GM19025 (cell line): ENCODE measurements at regions not wholly inside any gene's neighbourhood (a gene's known extent, or its start where the extent isn't known, plus 50 kb on each side); places are given as distances from the start of the nearest gene placed in this dataset.

Experiments used
- ATAC-seq: cut with Tn5 transposase; IDR thresholded peaks from one replicate; pipeline ENCODE4 v1.9.1; 2021; ENCODE audit warnings: mild to moderate bottlenecking, low read depth, moderate library complexity; ENCODE audit not compliant: unreplicated experiment

GRCh38 chr3:25064681-25065080, 363.4 kb upstream of the RARB start:
- ATAC-seq, result no peak

GRCh38 chr3:25069970-25070369, 358.1 kb upstream of the RARB start:
- no peak for ATAC-seq

- no peak for ATAC-seq
Observed at GRCh38 chr3:25071846-25072245, 356.2 kb upstream of the RARB start.

DNA sequence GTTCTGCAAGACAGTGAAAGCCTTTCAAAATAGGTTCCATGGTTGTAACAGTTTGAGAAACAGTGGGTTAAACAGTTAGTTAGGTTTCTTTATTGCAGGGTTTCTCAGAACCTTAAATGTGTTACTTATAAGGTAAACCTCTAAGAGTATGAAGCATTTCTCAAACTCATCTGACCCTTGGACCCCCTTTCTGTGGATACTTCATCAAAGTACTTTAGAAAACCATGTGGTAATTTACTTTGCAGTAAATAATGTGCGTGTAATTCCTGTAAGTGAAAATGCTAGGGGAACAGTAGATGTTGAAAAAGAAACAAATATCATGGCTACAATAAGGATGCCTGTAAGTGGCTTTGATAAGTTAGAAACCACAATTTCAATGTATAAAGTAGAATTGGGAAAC, 354.6 kb upstream of the RARB start:
- ATAC-seq, result no peak

GRCh38 chr3:25074149-25074548, 353.9 kb upstream of the RARB start:
- no peak for ATAC-seq

GRCh38 chr3:25080461-25080860, 347.6 kb upstream of the RARB start:
- no peak for ATAC-seq

GRCh38 chr3:25084016-25084415, 344.0 kb upstream of the RARB start:
- no peak for ATAC-seq

- ATAC-seq, result no peak
Observed at GRCh38 chr3:25086721-25087120, 341.3 kb upstream of the RARB start.

GRCh38 chr3:25088284-25088683, 339.8 kb upstream of the RARB start:
- no peak for ATAC-seq

DNA sequence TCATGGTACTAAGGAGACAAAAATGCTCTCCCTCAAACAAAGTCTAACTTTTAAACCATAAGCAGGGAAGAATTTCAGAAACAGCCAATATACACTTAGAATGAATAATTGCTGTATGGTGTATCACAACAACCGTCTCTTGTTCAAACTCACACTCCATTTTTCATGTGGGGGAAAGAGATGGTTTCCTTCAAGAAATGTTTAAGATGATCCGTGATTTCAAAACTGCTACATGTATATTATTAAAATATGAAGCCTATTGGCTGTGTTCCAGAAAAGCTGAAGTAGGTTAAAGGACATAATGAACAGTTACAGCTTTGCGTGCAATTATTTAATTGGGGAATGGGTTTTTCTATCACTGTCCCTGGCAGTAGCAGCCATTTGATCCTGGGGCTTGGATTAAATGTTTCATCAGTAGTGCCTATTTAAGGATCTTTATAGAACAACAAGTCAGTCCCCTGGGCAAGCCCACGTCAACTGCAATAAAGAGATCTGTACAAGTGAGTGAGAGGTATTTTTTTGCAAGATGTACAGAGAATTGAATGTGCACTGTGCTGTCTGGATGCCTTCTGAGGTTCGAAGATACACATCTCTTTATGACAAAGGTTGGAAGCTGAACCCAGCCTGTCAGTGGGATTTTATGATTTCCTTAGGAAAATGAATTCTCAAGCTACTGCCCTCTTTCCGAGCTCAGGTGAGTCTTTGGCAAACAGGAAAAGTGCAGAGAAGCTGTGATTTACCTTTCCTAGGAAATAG, 337.2 kb upstream of the RARB start:
- ATAC-seq, result no peak

DNA sequence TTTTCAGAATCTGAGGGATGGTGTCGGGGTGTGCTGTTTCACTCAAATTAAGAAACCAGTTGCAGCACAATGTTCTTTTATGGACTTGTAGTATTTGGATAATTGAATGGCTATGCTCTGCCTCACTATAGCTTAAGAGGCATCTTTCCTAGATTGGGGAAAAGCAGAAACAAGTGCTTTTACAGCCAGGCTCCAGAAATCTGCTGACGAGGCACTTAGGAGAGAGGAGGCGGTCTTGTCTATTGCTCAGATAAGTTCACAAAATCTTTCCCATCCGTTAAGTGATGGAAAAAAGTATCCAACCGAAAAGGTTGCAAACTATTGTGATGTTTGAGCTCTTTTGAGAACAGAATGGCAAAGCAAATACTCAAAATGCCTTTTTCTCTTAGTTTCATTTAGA, 336.1 kb upstream of the RARB start:
- ATAC-seq, result no peak

GRCh38 chr3:25094932-25095685, 333.0 kb upstream of the RARB start:
- no peak for ATAC-seq

GRCh38 chr3:25096536-25096935, 331.5 kb upstream of the RARB start:
- no peak for ATAC-seq

DNA sequence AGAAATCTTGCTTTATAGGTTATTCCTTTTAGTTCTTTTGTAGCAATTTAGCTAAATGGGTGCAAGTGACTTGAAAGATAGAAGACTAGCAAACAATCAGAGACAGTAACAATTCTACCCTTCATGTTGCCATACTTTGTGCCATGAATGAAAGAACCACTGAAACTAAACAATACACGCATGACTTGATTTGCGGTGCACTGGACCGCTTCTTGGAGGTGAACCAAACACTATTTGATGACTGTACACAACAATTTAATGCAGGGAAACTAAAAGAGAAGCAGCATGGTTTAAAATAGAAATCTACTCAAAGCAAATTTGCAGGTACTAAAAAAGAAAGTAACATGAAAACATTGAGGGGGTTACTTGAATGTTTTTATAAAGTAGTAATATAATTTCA, 331.0 kb upstream of the RARB start:
- ATAC-seq, result no peak

GRCh38 chr3:25099666-25100065, 328.4 kb upstream of the RARB start:
- ATAC-seq, result no peak

DNA sequence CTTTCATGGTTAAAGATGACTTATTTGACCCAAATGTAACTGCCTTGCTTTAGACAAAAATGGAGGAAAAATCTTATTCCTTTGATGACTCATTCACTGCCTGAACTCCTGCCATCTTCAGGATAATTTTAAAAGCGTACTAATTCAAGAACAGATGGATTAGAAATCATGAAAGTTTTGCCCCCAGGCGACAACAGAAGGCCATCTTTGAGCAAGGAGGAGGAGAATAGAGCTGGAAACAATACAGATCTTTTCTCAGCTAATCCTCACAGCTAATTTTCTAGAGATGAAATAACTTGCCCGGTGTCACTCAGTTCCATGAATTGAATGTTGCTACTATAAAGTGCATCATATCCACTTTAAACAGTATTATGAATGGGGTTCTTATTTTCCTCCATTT, 324.7 kb upstream of the RARB start:
- no peak for ATAC-seq

- ATAC-seq, result no peak
Observed at GRCh38 chr3:25107918-25108617, 320.0 kb upstream of the RARB start.

DNA sequence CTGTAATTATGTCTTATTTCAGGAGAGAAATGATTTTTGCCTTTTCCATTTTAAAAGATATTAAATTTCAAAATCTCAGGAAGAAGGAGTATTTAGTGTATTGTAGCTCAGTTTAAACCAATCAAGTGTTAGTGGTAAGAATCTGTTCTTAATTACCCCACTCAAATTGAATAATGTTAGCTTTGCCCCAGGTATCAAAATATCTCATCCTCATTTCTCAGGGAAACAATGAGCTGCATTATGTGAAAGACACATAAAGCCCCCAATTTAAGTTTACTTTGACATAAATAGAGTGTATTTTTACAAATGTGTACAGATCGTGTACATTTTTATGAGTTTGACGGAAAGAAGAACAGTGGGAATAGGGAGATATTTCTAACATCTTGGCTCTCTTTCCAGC, 317.4 kb upstream of the RARB start:
- no peak for ATAC-seq

- no peak for ATAC-seq
Observed at GRCh38 chr3:25113891-25114290, 314.2 kb upstream of the RARB start.

DNA sequence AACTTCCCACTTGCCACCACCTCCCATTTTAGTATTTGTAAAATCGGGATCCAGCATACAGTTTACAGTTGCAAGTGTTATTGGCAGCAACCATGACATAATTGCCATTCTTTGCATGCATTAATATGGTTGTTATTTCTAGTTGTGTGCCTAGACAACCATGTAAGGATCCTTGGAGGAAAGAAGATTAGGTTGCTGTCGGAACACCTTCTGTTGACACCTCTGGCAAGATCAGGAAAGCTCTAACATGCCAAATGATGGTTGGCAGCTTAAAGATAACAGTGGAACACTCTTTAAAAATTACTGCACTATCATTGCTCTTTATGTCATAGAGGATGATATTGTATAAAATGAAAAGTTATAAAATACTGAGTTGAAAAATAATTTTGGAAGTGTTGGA, 313.5 kb upstream of the RARB start:
- no peak for ATAC-seq

GRCh38 chr3:25117005-25117593, 311.0 kb upstream of the RARB start:
- ATAC-seq, result no peak
